HUDEP-2 (cell line): ENCODE measurements at regions not wholly inside any gene's neighbourhood (a gene's known extent, or its start where the extent isn't known, plus 50 kb on each side); places are given as distances from the start of the nearest gene placed in this dataset.
"Not testable (repeated sequence)": the region's sequence is repeated elsewhere in the genome, so short reads cannot be mapped to it uniquely, and the experiment has no call there.

Experiments
- DNase-seq, 76 experiments: peaks; one replicate each; lab custom pipeline; 2025; ENCODE audit not compliant: unreplicated experiment in 76 of 76; lab: John Stamatoyannopoulos, UW

DNA sequence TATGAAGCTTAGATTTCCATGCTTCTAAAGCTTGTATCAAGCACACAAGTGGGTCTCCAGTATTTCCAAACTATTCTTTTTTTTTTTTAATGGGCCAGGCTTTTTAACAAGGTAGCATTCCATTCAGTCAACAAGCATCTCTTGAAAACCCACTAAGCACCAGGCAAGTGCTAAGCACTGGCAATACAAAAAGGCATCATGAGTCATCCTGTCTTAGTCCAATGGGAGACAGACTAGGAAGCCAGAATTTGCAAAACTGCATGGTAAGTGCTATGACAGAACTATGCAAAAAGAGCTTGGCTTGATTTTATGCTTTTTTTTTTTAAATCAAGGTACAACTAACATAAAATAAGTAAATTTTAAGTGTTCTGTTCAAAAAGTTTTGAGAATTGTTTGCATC, 109.3 kb upstream of the DST start:
- no peak for DNase-seq

DNA sequence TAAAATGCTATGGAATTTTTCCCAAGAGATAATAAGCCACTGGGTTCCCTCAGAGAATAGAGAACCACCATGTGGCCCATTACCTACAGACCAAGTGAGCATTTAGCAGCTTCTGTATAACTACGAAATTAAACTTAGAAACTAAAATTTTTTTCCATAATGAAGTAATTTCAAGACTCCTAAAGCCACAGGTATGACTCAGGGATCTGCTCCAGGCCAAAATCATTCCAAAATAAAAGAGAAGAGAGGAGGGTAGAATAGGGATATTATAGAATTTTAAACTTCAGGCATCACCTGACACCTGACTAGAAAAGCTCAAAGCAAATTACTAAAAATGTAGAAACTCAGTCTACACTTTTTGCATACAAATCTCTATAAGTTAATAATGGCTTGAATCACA, 108.9 kb upstream of the DST start:
- no peak for DNase-seq

DNA sequence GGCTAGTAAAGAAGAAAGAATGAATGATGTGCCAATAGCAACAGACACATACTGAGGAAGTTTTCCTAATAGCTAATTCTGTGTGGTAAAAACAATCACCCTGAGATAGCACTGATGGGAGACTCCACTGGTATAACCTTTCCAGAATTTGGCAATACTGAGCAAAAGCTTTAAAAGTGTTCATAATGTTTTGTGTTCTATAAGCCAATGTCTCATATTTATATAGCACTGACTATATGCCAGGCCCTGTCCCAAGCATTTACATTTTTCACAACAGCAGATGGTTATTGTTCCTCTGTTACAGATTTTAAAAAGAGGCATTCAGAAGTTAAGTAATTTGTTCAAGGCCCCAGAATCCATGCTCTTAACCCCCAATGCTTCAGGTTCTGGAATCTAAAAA, 108.0 kb upstream of the DST start:
- DNase-seq, result no peak

DNA sequence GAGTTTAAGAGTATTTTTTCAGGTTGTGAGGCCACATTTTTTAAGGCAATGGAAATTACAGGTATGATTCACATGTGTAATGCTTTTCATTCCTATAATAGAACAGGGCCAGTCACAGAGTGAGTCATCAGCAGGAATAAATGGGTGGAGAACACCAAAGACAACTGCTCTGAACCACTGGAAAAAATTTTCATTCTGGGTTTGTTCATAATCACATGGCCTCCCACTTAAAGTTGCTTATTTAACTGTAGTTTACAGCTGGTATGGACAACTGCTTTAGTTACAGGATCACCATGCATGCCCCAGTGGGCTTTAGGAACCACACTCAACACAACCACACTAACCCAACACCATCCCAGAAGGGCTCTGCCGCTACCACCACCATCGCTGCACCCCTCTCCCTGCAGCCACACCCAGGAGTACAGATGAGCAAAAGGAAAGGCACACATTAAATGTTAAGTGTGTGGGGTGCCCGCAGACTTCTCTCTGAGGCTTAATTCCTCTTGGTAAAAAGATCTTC, 107.0 kb upstream of the DST start:
- no peak for DNase-seq

DNA sequence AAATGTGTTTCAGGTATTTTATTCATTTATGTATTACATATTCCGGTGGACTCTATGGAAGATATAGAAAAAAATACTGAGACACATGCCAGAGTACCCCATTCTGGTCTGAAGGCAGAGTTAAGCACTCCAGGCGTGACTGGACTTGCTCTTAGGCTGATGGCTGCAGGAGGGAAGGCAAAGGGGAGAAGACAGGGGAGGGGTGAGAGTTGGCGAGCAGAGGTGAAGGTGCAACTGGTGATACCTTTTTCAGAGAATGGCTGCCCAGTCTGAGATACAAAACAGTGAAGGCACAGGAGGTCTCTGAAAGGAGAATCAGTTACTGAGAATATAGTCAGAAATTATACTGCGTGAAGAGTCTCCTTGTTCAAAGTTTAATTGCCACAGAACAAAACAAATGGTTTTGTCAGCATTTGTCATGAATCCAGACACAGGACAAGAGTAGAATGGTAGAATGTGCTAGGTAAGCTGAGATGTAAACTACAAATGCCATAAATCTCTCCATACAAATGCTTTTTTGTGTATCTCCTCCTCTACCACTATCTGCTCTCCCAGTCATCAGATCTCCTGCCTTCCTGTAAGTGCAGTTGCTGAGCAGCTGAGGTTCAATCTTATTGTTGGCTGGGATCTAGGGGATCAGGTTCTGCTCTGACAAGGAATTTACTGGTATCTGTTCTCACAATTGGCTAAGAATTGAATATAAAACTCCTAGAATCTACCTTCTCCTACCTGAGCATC, 104.2 kb upstream of the DST start:
- no peak for DNase-seq

DNA sequence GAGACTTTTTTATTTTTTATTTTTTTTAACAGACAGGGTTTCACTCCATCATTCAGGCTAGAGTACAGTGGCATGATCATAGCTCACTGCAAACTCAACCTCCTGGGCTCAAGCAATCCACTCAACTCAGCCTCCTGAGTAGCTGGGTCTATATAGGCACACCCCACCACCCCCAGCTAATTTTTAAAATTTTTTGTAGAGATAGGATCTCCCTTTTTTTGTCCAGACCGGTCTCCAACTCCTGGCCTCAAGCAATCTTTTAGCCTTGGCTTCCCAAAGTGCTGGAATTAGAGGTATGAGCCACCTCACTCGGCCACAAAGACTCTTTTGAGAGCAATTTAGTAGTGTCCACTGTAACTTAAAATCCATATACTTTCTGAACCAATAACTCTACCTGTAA, 103.3 kb upstream of the DST start:
- no peak for DNase-seq

DNA sequence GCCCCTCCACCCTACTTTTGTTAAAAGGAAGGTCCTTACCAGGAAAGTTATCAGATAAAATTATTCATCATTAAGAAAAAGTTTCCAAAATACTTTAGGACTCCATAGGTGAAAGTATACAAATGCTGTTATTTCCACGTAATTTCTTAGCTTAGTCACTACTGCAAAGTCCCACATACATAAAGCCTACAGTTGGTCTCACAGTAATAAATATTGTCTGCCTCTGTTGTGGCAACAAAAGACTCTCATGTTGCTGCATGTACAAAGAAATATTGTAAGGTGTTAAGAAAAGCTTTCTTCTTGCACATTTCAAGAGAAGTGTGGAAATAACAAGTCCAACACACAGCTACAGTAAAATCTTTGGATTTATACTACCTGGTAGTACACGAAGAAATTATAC, 102.4 kb upstream of the DST start:
- DNase-seq, result no peak

DNA sequence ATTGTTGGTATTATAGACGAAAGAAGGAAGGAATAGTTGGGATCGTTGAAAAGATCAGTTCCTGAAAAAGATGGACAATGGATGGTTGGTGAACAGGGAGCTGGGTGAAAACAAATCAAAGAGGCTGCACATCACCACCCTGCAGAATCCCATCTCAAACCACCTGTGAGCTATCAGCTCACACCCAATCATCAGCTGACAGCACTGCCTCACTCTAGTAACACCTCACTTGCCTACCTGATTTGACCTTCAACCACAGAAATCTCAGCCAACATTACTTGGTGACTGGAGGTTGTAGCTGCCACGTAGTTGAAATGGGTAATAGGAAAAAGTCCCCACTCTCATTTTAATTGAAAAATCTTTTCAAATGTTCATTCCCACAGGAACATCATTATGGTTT, 101.8 kb upstream of the DST start:
- no peak for DNase-seq

DNA sequence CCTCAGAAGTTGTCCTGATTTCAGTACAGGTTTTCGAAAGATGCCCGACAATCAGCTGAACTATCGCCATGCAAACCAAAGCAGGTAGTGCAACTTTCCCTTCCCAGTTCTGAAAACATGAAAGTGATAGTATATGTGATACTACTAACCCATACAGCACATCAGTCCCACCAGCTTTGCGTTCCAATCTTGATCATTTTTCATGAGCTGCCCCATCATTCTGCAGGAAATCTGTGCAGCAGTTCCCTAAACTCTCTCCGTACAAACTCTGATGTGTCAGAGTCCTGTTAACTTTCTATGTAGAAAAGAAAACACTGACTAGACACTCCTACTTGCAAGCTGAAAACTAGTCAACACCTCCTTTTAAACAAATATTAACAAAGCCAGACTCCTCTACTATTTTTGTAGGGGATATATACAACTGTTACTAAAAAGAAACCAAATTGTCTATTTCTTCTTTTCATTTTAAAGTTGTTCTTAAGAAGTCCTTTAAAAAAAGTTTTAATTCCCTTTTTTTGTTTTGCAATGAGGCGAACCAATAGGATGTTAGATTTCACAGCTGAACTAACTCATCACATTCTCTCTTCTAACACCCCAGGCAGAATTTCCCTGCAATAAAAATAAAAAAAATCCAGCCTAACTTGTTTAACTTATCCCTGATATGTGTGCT, 99.6 kb upstream of the DST start:
- no peak for DNase-seq

DNA sequence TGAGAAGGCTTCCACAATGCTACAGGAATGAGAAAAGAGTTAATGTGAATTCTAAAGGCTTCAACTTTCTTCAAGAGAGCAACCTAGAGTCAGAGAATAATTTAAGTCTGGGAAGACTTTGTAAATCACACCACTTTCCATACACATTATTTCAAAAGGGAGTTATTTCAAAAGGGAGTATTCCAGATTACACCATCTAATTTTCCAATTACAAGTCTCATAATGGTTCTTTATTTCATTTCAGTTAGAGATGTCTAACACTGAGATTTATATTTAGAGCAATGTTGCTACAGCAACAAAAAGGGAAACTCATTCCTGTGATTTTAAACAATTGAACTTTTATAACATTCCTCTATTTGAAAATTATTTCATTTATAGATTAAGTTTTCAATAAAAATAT, 98.8 kb upstream of the DST start:
- DNase-seq, result no peak

DNA sequence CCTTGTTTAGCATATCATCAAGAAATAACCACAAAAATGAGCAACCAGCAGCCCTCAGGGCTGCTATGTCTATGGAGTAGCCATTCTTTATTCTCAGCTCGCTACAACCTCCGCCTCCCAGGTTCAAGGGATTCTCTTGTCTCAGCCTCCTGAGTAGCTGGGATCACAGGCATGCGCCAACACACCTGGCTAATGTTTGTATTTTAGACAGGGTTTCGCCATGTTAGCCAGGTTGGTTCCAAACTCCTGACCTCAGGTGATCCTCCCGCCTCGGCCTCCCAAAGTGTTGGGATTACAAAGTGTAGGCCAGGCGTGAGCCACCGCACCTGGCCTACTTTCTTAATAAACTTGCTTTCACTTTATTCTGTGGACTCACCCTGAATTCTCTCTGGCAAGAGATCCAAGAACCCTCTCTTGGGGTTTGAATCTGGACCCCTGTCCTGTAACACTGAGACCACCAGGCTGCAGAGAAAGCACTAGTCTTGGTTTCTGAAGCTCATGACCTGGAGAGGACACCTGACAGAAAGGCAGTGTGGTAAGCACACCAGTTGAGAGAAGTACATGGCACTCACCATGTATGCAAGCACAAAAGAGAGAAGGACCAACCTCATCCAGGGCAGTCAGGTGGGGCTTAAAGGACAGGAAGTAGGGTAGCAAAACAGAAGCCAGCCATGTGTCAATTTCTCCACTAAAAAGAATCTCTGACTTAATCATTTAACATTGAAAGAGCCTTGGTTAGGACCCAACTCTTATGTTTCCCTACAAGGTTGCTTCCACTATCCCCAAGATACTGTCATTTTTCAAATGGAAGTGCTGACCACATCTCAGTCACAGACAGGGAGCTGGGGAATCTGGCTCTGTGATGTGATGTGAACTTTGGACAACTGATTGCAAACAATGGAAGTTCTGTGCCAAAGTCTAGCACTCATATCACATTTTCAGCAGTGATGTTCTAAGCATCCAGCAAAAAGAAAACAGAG, 97.4 kb upstream of the DST start:
- no peak for DNase-seq

DNA sequence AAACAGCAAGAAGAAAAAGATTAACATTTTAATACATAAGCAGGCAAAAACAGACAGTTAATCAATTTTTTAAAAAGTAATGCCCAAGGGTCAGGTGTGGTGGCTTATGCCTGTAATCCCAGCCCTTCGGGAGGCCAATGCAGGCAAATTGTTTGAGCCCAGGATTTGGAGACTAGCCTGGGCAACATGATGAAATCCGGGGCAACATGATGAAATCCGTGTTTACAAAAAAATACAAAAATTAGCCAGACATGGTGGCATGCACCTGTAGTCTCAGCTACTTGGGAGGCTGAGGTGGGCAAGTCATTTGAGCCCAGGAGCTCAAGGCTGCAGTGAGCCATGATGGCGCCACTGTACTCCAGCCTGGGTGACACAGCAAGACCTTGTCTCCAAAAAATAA, 94.1 kb upstream of the DST start:
- DNase-seq, result no peak

DNA sequence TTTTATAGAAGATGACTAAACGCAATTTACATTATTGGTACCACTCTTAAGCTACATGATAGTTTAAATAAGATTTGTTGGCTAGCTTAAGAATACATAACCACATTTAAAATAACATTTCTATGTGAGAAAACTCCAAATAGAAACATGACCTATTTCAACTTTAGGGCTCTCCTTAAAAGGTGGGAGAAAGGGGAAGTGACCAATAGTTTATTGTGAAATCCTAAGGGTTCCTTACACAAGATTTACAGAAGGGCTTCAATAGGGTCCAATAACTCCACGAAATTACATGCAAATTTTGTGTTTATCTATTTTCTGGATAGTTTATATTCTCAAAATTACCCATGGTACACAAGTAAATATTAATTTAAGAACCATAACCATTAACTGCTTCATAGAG, 91.6 kb upstream of the DST start:
- no peak for DNase-seq

DNA sequence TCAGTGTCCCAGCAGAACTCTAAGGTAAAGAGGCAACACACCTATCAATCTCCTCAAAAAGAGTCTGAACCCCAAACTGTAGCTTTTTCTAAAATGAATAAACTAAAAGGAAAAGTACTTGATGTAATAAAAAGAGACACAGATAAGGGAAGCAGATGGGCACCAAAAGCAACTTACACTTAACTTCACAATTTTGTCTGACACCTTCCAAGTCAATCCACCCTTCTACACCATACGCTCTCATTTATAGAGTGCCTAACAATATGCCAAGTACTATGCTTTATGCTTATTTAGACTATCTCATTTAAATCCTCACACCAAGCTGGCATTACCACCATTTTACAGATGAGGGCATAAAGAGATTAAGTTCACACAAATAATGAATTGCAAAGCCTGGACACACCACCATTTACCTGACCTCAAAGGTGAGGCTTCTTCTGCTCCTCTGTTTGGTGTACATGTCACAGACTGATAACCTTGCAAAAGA, 90.6 kb upstream of the DST start:
- DNase-seq, result no peak

DNA sequence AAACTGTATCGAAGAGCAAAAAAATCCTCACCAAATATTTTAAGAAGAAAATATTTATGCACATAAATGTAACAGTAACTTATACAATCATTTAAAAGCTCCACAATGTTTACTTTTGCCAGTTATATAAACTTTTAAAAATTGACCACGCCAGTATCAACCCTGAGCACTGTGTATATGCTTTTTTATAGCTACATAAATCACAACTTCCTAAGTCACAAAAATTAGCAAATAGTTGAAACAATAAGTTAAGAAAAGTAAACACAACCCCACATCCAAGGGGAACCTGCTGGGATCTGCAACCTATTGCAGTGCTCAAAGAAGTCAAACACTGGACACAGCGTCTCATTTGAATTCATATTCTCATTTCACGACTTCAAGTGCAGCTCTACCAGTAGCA, 89.8 kb upstream of the DST start:
- DNase-seq, result no peak

DNA sequence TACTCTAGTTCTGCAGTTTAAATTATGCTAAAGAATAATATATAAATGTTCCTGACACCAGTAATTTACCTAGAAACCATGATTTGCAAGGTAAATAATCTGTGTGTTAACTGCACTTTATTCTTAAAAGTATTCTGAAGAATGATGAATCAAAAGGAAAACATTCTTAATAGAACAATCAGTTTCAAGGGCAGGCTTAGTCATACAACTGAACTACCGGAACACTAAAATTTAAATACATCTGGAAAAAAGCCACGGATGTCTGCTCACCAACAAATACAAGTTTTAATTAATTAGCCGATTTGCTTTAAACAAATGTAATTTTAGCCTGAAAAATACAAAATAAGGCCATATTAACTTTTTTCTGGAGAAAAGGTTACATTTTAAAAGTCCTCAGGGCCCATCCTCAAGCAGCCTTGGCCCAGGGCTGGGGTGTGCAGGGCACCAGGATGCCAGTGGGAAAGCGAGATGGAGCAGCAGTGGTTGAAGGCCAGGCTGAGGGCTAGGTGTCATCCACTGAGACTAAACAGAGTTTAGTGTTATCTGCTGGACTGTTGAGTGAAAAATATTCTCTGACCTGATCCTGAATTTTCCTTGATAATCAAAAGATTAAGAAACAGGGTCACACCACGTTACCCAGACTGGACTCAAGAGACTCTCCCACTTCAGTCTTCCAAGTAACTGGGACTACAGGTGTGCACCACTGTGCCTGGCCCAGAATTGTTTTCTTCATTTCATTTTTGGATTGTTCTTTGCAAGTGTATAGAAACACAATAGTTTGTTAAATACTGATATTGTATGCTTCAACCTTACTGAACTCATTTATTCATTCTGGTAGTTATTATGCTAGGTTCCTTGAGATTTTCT, 88.2 kb upstream of the DST start:
- DNase-seq, result no peak

DNA sequence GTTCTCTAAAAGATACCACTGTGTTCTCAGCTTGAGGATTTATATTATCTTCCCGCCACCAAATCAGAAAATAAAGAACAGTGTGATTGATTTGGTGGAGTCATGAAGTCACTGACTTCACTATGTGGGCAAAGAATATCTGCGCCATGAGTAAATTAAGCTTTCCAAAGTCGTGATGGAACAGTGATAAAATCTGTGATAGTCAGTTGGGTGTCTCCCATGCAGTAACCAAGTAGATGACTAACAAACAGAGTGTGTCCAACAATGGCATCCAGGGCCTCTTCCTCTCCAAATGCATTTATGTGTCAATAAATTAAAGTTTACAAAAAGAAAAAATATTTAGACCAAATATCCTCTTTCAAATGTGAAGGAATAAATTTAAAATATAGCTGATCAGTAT, 87.0 kb upstream of the DST start:
- DNase-seq, result no peak

DNA sequence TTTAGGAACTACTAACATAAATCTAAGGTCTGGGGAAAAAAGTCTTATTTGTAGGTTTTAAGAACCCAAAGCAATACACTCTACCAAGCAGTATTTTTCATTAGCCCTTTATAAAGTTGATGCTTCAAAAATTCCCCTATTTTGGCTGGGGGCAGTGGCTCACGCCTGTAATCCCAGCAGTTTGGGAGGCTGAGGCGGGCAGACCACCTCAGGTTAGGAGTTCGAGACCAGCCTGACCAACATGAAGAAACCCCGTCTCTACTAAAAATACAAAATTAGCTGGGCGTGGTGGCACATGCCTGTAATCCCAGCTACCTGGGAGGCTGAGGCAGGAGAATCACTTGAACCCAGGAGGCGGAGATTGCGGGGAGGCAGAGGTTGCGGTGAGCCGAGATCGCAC, 86.5 kb upstream of the DST start:
- DNase-seq, result not testable (repeated sequence)

DNA sequence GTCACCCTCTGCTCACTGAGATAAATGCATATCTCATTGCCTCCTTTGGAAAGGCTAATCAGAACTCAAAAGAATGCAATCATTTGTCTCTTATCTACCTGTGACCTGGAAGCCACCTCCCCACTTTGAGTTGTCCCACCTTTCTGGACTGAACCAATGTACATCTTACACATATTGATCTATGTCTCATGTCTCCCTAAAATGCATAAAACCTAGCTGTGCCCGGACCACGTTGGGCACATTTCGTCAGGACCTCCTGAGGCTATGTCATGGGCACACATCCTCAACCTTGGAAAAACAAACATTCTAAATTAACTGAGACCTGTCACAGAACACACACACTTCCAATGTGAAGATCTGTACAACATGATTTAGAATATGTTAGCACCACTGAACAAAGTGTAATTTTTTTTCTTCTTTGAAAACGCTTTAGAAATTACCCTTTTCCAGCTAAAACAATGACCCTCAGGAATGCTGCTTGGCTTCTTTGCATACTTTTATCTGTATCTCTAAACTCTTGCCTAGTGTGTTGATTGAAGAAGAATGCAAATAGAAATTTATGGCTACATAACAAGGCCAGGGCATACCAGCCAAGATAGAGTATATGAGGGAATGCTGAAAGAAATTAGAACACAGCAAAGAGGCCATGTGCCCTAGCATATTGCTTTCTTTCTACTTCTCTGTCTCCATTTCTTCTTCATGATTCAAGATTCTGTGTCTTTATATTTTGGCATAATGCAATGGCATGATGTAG, 84.6 kb upstream of the DST start:
- no peak for DNase-seq

DNA sequence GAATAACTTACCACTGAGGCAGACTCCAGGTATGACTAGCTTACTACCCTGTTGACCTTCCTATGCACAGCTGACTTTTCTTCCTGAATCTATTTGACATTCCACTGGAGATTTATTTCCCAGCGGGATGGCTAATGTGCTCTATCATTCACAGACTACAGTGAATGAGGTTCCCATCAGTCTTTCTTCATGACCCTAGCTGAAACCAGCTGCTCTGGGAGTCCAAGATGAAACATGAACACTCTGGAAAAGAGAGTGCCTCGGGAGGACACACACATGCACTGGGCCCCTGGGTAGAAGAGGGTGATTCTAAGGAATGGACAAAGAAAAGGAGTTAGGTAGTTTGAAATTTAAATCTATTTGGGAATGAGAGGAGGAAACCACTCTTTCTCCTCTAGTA, 82.6 kb upstream of the DST start:
- DNase-seq, result no peak
